HG02943 (cell line): ENCODE measurements at regions not wholly inside any gene's neighbourhood (a gene's known extent, or its start where the extent isn't known, plus 50 kb on each side); places are given as distances from the start of the nearest gene placed in this dataset.

ENCODE experiments used
- ATAC-seq: cut with Tn5 transposase; IDR thresholded peaks from one replicate; pipeline ENCODE4 v1.9.1; 2021; ENCODE audit warnings: mild to moderate bottlenecking, low read depth, moderate library complexity; ENCODE audit not compliant: unreplicated experiment

DNA sequence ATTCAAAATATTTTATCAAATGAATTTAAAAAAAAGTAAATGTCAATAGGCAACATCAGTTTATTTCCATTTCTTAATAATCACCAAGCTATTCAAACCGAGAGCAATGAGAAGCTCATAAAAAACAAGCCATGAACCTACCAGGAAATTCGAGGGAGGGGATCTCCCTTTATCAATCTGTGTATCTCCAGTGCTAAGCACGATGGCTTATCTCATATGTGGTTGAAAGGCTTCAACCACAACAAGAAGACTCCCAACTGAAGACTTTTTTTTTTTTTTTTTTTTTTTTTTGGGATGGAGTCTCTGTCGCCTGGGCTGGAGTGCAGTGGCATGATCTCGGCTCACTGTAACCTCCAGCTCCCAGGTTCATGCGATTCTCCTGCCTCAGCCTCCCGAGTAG lies 833.3 kb downstream of the USP25 start:
- ATAC-seq, result no peak

DNA sequence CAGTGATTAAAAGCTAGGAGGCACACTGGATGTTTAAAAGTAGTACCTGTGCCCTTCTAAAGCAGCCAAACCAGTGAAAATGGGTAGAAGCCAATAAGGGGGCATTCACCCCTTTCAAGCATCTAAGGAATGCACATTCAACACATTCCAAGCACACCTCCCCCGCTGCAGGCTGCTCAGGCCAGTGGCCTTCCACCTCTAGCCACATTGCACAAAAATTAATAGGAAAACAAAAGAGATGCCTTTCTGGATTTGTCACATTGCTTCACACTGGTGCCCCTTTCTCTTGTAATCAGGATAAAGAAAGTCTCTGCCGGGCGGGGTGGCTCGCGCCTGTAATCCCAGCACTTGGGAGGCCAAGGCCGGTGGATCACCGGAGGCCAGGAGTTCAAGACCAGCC lies 834.0 kb downstream of the USP25 start:
- ATAC-seq, result no peak

DNA sequence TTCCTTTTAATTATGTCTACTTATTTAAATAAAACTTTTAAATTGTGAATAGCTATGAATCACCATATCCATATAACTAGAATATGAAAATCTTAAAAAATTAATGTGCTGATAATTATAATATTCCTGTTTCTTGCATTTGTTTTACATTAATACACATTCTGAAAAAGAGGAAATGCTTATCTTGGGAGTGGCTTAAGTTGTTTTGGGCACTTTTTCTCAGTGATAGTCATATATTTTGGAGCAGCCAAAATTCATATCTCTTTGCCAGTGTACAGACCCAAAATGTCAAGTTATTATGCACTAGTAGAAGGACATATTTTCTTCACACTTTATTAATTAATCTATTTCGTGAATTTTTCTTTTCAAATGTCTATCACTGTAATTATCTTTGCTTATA lies 838.5 kb downstream of the USP25 start:
- ATAC-seq, result no peak

- ATAC-seq, result no peak
Measured at GRCh38 chr21:16568661-16569060, 838.9 kb downstream of the USP25 start.

GRCh38 chr21:16569679-16570078 lies 839.9 kb downstream of the USP25 start:
- no peak for ATAC-seq

DNA sequence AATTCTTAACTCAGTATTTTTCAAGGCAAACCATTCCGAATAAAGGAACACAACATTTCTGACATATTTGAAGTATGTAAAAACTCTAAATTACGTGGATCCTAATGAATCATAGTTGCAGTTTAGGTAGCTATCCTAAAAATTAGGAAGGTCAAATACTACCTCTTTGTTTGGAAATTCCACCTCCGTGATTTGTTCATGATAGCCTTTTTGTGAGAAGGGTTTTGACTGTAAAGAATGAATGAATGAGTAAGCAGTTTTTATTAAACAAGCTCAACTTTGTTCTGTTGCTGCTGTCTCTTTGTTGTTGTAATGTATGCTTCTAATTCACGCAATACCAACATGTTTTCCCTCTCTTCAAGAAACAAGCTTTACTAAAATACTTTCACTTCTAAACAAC lies 840.4 kb downstream of the USP25 start:
- no peak for ATAC-seq

DNA sequence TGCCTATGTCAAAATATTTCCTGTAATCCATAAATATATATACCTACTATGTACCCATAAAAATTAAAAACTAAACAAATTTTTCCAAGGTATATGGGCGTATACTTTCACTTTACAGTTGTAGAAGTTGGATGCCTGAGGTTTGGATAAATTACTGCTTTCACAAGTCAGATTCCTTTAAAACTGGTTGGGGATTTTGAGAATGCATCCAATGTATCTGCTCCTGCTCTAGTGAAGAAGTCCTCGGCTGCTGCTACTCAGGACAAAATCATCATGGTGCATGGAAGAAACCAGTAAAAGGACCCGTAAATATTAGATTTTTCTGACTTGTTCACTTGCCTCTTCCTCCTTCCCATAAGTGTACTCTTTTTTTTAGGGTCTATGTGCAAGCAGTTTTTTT lies 841.1 kb downstream of the USP25 start:
- ATAC-seq, result no peak

DNA sequence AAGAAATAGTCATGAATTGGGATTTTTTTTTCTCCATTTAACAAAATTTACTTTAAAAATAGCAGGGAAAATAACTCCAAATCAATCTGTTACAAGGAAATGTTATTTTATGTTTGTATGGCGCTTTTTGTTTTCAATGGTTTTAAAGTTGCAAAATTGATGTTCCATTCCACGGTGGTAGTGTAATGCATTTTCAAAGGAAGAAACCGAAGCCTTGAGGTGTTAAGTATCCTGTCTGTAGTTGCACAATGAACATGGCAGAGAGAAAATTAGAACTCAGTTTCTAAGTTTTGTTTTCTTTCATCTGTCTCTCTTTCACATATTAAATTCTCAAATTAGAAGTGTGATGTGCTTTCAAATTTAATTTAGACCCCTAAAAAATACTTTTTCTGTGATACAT lies 841.8 kb downstream of the USP25 start:
- no peak for ATAC-seq

- ATAC-seq, result no peak
Measured at GRCh38 chr21:16572032-16572431, 842.2 kb downstream of the USP25 start.

- no peak for ATAC-seq
Measured at GRCh38 chr21:16573578-16573977, 843.8 kb downstream of the USP25 start.

DNA sequence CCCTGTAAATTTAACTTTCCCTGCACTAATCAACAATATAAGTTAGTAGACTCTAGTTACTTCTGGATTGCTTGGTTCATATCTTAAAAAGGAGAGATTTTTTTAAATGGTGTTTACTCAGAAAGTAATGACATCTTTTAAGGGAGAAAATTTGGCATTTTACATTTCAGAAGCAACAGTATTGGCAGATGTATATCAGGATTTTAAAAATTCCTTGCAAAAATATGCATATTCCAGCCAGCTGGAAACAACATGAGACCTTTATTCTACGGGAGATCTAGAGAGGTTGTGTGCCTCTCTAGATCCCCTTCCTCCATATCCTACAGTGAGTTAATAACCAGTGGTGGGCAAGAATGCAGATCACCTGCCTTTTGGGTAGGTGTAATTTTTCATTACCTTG lies 848.2 kb downstream of the USP25 start:
- ATAC-seq, result no peak

GRCh38 chr21:16578912-16579311 lies 849.1 kb downstream of the USP25 start:
- no peak for ATAC-seq

- ATAC-seq, result no peak
Measured at GRCh38 chr21:16579538-16579937, 849.8 kb downstream of the USP25 start.

DNA sequence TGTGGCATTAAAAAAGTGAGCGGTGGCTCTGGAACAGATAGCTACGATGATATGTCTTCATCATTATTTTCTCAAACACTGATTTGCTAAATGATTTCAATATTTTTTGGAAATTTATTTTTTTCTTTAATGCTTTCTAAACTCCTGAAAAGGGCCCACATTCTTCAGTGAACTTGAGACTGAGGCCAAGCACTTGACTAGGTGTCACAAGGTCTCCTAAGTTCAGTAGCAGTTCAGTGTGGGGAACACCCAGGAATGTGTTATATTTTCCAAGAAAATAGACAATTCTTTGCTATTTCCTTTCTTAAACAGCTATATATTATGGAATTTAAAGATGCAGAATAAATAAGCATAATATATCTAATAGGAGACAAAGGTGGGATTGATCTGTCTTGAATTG lies 850.9 kb downstream of the USP25 start:
- no peak for ATAC-seq

DNA sequence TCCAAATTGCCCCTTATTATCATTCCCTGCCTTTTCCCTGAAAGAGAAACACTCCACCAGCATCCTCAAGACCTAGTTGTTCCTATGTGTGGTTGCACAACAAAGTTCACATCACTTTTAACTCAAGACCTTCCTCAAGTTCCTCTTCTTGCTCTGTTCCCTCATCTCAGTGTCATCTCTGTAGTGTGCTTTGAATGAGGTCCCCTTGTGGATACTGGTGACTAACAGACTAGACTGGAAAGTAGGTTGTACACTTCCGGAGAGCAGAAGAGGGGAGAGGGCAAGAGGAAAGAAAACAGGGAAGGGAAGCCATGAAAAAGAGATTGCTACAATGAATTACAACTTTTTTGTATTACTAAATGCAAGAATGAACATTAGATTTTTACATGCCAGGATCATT lies 853.8 kb downstream of the USP25 start:
- ATAC-seq, result no peak

- ATAC-seq, result no peak
Measured at GRCh38 chr21:16584756-16585155, 855.0 kb downstream of the USP25 start.

GRCh38 chr21:16585896-16586295 lies 856.1 kb downstream of the USP25 start:
- ATAC-seq, result no peak

GRCh38 chr21:16587141-16587581 lies 857.4 kb downstream of the USP25 start:
- no peak for ATAC-seq

GRCh38 chr21:16587681-16588375 lies 858.0 kb downstream of the USP25 start:
- no peak for ATAC-seq

- no peak for ATAC-seq
Measured at GRCh38 chr21:16588433-16588860, 858.7 kb downstream of the USP25 start.

DNA sequence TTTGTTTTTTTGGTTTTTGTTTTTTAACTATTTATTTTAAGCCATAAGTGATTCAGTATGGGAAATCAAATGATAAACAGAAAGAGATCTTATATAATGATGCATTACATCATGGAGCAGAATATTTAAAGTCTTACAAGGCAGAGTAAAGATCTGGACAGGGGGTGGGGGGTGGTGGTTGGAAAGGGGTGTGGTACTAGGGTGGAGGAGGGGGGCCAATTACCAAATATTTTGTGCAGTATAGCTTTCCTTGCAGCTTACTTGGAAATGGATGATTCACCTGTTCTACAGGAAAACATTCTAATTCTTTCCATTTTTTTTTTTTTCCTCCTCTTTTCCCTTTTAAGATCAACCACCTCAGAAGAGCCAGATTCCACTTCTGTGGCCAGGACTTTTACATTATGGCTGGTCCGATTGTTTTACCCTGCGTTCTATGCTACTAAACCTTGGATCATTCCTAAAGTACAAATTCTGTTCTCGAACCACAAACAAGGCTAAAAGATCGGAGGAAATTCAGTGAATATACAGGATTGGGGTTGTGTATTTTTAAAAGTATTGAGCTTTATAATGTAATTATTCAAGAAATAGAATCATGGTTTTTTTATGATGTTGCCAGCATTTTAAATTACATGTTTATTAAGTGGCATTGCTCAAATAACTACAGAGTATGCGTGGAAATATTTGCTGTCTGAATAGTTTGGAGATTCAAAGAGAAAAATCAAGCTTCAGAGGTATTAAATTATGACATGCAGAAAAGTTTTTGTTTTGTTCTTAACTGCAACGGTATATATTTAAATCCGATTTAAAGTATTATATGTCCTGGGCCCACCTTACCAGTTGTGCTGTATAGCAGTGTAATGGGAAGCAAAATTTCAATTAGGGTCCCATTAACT lies 859.5 kb downstream of the USP25 start:
- ATAC-seq, result no peak

GRCh38 chr21:16590186-16590585 lies 860.4 kb downstream of the USP25 start:
- no peak for ATAC-seq
